Ishikawa (cell line): ENCODE measurements at regions not wholly inside any gene's neighbourhood (a gene's known extent, or its start where the extent isn't known, plus 50 kb on each side); places are given as distances from the start of the nearest gene placed in this dataset.

Source experiments
- CEBPB ChIP-seq: IDR thresholded peaks from 2 replicates; pipeline ENCODE4 v1.6.1; 2012
- CREB1 ChIP-seq: IDR thresholded peaks from 2 replicates; pipeline ENCODE4 v1.6.1; 2012; ENCODE audit warnings: low read depth
- EGR1 ChIP-seq: IDR thresholded peaks from 2 replicates; pipeline ENCODE4 v1.6.1; 2012
- EP300 ChIP-seq: IDR thresholded peaks from 2 replicates; pipeline ENCODE4 v1.6.1; 2012; ENCODE audit warnings: borderline replicate concordance
- FOXM1 ChIP-seq: IDR thresholded peaks from 2 replicates; pipeline ENCODE4 v1.6.1; 2012; ENCODE audit warnings: low read depth, borderline replicate concordance
- NFIC ChIP-seq: IDR thresholded peaks from 2 replicates; pipeline ENCODE4 v1.6.1; 2012
- RAD21 ChIP-seq: IDR thresholded peaks from 2 replicates; pipeline ENCODE4 v1.6.1; 2012; ENCODE audit warnings: low read depth
- TAF1 ChIP-seq: IDR thresholded peaks from 2 replicates; pipeline ENCODE4 v1.6.1; 2012; ENCODE audit warnings: low read depth, mild to moderate bottlenecking
- TCF12 ChIP-seq: IDR thresholded peaks from 2 replicates; pipeline ENCODE4 v1.6.1; 2012; ENCODE audit warnings: low read depth
- TEAD4 ChIP-seq: IDR thresholded peaks from 2 replicates; pipeline ENCODE4 v1.6.1; 2012
- YY1 ChIP-seq: IDR thresholded peaks from 2 replicates; pipeline ENCODE4 v1.6.1; 2012; ENCODE audit warnings: low read depth
- ZBTB7A ChIP-seq: IDR thresholded peaks from 2 replicates; pipeline ENCODE4 v1.6.1; 2012; ENCODE audit warnings: low read depth
- TF ChIP-seq, protein P1 (sequence below): IDR thresholded peaks from 2 replicates; pipeline ENCODE4 v1.6.1; 2012
- TF ChIP-seq, protein P2 (sequence below): IDR thresholded peaks from 2 replicates; pipeline ENCODE4 v1.6.1; 2012; ENCODE audit warnings: low read depth, mild to moderate bottlenecking
- TF ChIP-seq, protein P3 (sequence below): IDR thresholded peaks from 2 replicates; pipeline ENCODE4 v1.6.1; 2012

DNA sequence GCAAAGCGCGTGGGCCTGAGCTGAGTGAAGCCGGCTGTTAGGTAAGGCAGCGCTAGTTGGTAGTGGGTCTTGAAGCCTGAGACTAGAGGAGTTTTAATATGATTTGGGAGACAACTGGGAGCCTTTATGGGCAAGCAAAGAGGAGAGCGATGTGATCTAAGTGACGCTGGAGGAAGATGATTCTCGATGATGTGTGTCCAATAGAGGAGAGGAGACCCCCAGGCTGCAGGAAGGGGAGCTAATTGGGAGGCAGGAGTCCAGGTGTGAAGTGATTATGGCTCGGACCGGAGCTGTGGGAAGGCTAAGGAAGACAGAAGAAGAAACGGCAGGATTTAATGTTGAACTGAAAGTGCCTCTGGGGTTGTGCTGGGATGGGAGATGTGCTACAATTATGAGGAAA lies 482.9 kb upstream of the KIF2A start:
- TF ChIP-seq NFIC (no peak), TEAD4 (no peak), RAD21 (no peak), EGR1 (no peak), ZBTB7A (no peak), FOXM1 (no peak), CREB1 (no peak), TCF12 (no peak), EP300 (no peak), CEBPB (no peak), TAF1 (no peak)
- TF ChIP-seq, protein P1, sequence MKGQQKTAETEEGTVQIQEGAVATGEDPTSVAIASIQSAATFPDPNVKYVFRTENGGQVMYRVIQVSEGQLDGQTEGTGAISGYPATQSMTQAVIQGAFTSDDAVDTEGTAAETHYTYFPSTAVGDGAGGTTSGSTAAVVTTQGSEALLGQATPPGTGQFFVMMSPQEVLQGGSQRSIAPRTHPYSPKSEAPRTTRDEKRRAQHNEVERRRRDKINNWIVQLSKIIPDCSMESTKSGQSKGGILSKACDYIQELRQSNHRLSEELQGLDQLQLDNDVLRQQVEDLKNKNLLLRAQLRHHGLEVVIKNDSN, result no peak
- TF ChIP-seq, protein P2, sequence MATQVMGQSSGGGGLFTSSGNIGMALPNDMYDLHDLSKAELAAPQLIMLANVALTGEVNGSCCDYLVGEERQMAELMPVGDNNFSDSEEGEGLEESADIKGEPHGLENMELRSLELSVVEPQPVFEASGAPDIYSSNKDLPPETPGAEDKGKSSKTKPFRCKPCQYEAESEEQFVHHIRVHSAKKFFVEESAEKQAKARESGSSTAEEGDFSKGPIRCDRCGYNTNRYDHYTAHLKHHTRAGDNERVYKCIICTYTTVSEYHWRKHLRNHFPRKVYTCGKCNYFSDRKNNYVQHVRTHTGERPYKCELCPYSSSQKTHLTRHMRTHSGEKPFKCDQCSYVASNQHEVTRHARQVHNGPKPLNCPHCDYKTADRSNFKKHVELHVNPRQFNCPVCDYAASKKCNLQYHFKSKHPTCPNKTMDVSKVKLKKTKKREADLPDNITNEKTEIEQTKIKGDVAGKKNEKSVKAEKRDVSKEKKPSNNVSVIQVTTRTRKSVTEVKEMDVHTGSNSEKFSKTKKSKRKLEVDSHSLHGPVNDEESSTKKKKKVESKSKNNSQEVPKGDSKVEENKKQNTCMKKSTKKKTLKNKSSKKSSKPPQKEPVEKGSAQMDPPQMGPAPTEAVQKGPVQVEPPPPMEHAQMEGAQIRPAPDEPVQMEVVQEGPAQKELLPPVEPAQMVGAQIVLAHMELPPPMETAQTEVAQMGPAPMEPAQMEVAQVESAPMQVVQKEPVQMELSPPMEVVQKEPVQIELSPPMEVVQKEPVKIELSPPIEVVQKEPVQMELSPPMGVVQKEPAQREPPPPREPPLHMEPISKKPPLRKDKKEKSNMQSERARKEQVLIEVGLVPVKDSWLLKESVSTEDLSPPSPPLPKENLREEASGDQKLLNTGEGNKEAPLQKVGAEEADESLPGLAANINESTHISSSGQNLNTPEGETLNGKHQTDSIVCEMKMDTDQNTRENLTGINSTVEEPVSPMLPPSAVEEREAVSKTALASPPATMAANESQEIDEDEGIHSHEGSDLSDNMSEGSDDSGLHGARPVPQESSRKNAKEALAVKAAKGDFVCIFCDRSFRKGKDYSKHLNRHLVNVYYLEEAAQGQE, result no peak

DNA sequence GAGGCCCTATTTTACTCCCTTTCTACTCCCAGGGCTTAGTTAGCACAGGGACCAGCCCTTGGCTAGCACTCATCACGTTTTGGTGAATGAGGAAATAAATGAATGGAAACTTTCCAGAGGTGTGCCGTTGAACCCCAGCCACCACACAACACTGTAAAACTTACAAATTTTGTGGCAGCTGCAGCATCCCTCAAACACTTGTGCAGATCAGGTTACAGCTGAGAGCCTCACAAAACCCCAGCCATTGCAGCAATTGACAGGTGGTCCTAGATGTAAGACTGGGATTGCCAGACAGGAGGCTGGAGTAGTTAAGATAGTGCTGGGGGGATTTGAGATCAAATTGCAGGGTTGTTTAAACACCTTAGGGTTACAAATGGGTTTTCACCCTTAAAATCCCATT lies 482.2 kb upstream of the KIF2A start:
- TF ChIP-seq, protein P3, sequence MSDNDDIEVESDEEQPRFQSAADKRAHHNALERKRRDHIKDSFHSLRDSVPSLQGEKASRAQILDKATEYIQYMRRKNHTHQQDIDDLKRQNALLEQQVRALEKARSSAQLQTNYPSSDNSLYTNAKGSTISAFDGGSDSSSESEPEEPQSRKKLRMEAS, result no peak
- TF ChIP-seq, protein P2, result no peak
- TF ChIP-seq NFIC, result no peak

DNA sequence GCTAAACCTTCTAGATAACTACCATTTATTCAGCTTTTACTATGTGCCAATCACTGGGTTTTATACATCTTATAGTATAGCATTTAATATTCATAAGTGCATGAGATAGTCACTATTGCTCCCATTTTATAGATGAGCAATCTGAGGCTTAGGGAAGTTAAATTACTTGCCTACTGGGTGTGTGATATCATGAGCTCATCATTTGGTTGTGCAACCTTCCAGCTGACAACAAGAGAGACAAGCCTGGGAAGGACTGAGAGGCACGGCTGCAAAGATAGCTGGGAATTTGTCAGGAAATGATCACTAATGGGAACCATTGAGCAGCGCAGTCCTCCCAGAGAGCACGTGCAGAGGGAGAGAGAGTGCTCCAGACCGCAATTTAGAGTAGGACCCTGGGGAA lies 481.6 kb upstream of the KIF2A start:
- no peak for TF ChIP-seq EGR1
- TF ChIP-seq RAD21, result no peak
- TF ChIP-seq CEBPB, result no peak
- no peak for TF ChIP-seq TAF1
- TF ChIP-seq NFIC, result no peak

DNA sequence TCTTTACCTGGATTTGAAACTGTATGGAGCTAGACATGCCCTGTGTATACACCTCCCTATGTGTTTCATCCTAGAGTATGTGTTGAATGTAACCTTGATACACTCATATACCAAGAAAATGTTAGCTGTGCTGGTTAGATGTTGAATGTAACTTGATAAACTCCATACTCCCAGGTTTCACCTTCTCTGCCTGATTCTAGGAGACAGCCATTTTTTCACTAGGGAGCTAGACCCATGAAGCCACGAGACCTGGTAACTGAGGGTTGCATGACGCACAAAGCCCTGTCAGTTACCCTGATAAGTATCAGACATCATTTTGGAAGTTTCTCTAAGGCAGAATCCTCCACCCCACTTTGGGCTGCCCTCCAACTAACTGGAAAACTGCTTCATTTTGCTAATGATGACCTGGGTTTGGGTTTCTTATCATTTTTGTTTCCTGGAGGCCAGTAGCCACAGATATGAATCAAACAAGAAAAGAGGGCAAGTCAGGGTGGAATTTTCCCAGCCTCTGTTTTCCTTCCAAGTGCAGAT lies 478.5 kb upstream of the KIF2A start:
- TF ChIP-seq TCF12, result no peak
- no peak for TF ChIP-seq NFIC
- TF ChIP-seq EGR1, result no peak
- TF ChIP-seq CREB1, result no peak

DNA sequence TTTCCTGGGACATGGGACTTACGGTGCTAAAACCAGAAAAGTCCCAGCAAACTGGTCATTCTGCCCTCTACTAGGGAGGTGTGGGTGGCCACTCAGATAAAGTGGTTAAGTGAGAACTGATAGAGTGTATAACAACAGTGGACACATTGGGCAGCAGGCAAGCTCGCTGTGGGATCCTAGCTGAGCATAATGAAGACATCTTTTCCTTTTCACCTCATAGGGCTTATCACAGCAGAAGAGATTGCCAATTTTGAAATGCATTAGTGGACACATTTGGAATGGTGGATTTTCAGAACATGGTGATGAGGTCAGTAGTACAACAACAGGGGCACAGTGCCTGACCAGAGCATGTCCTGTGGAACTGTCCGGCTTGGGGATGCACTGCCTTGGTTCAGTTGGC lies 477.1 kb upstream of the KIF2A start:
- TF ChIP-seq, protein P2, result no peak
- TF ChIP-seq YY1 (no peak), TAF1 (no peak), ZBTB7A (no peak)

DNA sequence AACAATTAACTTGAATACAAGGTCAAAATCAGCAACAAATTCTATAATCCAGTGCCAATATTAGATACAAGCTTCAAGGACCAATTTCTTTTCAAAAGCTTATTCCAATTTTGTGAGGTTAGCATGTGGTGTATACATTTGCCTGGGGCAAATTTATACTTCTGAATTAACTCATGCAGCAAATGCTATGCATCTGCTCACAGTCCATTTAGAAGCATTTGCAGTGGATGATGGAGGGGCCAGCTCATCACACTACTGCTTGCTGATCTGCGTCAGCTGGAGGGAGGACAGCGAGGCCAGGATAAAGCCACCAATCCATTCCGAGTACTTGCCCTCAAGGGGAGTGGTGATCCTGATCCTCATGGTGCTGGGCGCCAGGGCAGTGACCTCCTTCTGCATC lies 474.3 kb upstream of the KIF2A start:
- TF ChIP-seq TAF1 (no peak), CEBPB (no peak), TCF12 (no peak), CREB1 (no peak)

DNA sequence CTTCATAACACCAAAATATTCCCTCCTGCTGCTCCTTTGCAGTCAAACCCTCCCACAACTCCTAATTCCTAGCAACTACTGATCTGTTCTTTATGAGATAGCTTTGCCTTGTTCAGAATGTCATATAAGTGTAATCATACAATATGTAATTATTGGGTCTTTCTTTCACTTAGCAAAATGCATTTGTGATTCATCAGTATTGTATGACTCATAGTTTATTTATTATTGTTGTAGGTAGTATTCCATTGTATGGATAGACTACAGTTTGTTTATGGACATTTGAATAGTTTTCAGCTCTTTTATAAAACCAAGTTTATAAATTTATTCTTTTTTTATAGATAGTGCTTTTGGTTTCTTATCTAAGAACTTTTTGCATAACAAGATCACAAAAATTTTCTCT lies 468.2 kb upstream of the KIF2A start:
- no peak for TF ChIP-seq RAD21
